Endothelial cell of umbilical vein (primary cell): ENCODE measurements at regions not wholly inside any gene's neighbourhood (a gene's known extent, or its start where the extent isn't known, plus 50 kb on each side); places are given as distances from the start of the nearest gene placed in this dataset.

ENCODE experiments used
- CTCF ChIP-seq, 2 donors: IDR thresholded peaks; 1 replicate in 1 of 2; 2 replicates in 1 of 2; pipeline ENCODE4 v1.5.1; 2011; ENCODE audit warnings: low read length in 2 of 2, mild to moderate bottlenecking in 2 of 2, moderate library complexity in 2 of 2, control low read depth in 1 of 2, inconsistent platforms in 1 of 2, low read depth in 1 of 2; ENCODE audit not compliant: insufficient read depth in 1 of 2; ENCODE audit errors: extremely low read depth in 1 of 2
- EZH2 ChIP-seq: IDR thresholded peaks from 2 replicates; pipeline ENCODE4 v1.6.1; 2012; ENCODE audit warnings: borderline replicate concordance, low read depth, mild to moderate bottlenecking, moderate library complexity, low read length, inconsistent platforms; ENCODE audit not compliant: severe bottlenecking
- FOS ChIP-seq: IDR thresholded peaks from 2 replicates; pipeline ENCODE4 v1.6.1; 2011; ENCODE audit warnings: mild to moderate bottlenecking, low read length, moderate library complexity, borderline replicate concordance; ENCODE audit not compliant: insufficient read depth
- GATA2 ChIP-seq: IDR thresholded peaks from 2 replicates; pipeline ENCODE4 v1.7.0; 2011; ENCODE audit warnings: low read depth, mild to moderate bottlenecking, moderate library complexity, mixed read lengths, low read length; ENCODE audit not compliant: insufficient read length, insufficient read depth
- JUN ChIP-seq: IDR thresholded peaks from 2 replicates; pipeline ENCODE4 v1.6.1; 2011; ENCODE audit warnings: borderline replicate concordance, low read depth; ENCODE audit not compliant: insufficient read length, insufficient read depth
- MYC ChIP-seq: IDR thresholded peaks from one replicate; pipeline ENCODE4 v1.6.1; 2011; ENCODE audit warnings: mild to moderate bottlenecking, low read depth, low read length
- POLR2A ChIP-seq: IDR thresholded peaks from 2 replicates; pipeline ENCODE4 v1.6.1; 2012; ENCODE audit warnings: low read depth, mild to moderate bottlenecking, control low read depth, low read length
- POLR2AphosphoS5 ChIP-seq: IDR thresholded peaks from 2 replicates; pipeline ENCODE4 v1.6.1; 2012; ENCODE audit warnings: low read depth, mild to moderate bottlenecking, control low read depth, low read length, moderate library complexity; ENCODE audit not compliant: insufficient read depth
- TF ChIP-seq, protein P1 (sequence below): IDR thresholded peaks from 2 replicates; pipeline ENCODE4 v1.6.1; 2011; ENCODE audit not compliant: insufficient read depth, insufficient read length

- TF ChIP-seq CTCF (IDR thresholded peaks at IDR 0.05; ENCODE audit: extremely low read depth in 1 of 2, insufficient read depth in 1 of 2, low read depth in 1 of 2, low read length in 2 of 2) (no peak), POLR2AphosphoS5 (no peak), EZH2 (no peak), POLR2A (no peak), FOS (no peak), GATA2 (no peak), MYC (no peak), JUN (no peak)
- TF ChIP-seq, protein P1, sequence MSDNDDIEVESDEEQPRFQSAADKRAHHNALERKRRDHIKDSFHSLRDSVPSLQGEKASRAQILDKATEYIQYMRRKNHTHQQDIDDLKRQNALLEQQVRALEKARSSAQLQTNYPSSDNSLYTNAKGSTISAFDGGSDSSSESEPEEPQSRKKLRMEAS, result no peak
Observed at GRCh38 chr10:130371666-130372065, 235.5 kb downstream of the GLRX3 start.
